Dermis blood vessel endothelial cell (primary cell): ENCODE measurements at regions not wholly inside any gene's neighbourhood (a gene's known extent, or its start where the extent isn't known, plus 50 kb on each side); places are given as distances from the start of the nearest gene placed in this dataset.
"Not testable (repeated sequence)": the region's sequence is repeated elsewhere in the genome, so short reads cannot be mapped to it uniquely, and the experiment has no call there.

Experiments used
- DNase-seq: peaks from one replicate; pipeline ENCODE4 v3.0.0; 2010

DNA sequence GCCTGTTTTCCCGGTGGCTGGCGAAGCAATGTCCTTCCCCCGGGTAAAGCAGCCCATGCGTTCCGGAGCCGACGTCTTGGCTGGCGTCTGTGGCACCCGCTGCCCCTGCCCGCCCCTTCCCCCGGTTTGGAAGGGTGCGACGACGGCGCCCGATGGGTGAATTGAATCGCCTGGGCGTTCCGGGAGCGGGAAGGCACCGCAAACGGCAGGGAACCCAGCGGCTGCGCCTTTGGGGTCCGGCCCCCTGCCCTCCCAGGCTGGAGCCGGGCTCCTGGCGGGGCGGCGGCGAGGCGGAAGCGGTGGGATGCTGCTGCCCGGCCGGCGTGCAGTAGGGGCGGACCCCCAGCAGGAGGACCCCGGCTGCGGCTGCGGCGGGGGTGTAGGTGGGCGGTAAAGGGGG lies 123.6 kb upstream of the RHOU start:
- not testable (repeated sequence) for DNase-seq

DNA sequence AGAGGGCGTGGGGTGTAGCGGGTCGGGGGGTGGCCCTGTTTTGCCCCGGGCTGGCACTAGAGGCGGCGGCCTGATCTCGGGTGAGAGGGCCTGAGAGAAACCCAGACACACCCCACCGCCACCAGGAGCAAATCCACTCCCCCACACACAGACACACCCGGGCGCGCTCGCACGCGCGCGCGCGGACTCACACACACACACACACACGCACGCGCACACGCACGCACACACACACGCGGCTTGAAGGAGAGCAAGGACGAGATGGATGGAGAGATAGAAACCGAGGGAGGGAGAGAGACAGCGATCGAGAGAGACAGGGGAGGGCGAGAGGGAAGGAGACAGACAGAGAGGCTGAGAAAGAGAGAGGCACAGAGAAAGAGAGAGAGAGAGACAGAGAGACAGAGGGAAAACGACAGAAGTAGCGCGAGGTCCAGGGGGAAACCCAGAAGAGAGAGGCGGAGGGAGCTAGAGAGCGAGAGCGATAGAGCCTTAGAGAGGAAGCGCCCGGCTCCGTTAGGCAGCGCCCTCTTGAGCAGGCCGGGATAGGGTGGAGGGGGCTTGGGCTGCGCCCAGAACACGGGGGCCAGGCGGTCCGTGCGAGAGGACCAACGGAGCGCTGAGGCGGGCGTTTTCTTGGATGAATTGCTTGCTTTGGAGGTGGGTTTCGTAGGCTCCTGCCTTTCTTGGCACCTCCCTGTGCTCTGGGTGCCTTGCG lies 113.1 kb upstream of the RHOU start:
- not testable (repeated sequence) for DNase-seq

DNA sequence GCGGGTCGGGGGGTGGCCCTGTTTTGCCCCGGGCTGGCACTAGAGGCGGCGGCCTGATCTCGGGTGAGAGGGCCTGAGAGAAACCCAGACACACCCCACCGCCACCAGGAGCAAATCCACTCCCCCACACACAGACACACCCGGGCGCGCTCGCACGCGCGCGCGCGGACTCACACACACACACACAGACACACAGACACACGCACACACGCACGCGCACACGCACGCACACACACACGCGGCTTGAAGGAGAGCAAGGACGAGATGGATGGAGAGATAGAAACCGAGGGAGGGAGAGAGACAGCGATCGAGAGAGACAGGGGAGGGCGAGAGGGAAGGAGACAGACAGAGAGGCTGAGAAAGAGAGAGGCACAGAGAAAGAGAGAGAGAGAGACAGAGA lies 108.8 kb upstream of the RHOU start:
- not testable (repeated sequence) for DNase-seq

DNA sequence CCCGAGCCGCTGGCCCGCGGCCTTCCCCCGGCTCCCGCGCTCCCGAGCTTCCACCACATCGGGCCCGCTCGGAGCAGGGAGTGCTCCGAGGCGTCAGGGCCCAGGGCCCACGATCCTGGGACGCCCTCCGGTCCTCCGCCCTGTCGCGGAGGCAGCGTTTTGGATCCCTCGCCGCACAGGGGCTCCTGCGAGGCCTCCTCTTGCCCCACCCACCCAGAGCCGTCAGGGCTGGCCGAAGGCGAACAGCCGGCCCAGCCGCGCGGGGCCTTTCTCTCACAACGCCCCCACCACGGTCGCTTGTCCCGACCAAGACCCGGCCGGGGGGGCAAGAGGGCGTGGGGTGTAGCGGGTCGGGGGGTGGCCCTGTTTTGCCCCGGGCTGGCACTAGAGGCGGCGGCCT lies 102.4 kb upstream of the RHOU start:
- DNase-seq: not testable (repeated sequence)

DNA sequence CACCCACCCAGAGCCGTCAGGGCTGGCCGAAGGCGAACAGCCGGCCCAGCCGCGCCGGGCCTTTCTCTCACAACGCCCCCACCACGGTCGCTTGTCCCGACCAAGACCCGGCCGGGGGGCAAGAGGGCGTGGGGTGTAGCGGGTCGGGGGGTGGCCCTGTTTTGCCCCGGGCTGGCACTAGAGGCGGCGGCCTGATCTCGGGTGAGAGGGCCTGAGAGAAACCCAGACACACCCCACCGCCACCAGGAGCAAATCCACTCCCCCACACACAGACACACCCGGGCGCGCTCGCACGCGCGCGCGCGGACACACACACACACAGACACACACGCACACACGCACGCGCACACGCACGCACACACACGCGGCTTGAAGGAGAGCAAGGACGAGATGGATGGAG lies 100.0 kb upstream of the RHOU start:
- peak; percentile 27 for DNase-seq

DNA sequence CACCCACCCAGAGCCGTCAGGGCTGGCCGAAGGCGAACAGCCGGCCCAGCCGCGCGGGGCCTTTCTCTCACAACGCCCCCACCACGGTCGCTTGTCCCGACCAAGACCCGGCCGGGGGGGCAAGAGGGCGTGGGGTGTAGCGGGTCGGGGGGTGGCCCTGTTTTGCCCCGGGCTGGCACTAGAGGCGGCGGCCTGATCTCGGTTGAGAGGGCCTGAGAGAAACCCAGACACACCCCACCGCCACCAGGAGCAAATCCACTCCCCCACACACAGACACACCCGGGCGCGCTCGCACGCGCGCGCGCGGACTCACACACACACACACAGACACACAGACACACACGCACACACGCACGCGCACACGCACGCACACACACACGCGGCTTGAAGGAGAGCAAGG lies 97.8 kb upstream of the RHOU start:
- DNase-seq: not testable (repeated sequence)

DNA sequence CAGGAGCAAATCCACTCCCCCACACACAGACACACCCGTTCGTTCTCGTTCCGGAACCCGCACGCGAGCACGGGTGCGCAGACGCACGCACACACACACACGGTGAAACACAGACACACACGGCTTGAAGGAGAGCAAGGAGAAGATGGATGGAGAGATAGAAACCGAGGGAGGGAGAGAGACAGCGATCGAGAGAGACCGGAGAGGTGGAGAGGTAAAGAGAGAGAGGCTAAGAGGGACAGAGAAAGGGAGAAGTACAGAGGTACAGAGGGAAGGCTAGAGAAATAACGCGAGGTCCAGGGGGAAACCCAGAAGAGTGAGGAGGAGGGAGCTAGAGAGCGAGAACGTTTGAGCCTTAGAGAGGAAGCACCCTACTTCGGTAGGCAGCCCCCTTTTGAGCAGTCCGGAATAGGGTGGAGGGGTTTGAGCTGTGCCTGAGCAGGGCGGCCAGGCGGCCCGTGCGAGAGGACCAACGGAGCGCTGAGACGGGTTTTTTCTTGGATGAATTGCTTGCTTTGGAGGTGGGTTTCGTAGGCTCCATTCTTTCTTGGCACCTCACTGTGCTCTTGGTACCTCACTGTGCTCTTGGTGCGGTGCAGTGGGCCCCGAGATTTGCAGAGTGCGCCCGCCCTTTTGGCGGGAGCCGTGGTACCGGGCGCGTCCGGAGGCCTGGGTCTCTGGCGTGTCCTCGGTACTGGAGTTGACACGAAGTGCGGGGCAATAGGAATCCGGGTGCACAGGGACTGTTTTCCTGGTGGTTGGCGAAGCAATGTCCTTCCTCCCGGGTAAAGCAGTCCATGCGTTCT lies 88.4 kb upstream of the RHOU start:
- peak; percentile 38 for DNase-seq

DNA sequence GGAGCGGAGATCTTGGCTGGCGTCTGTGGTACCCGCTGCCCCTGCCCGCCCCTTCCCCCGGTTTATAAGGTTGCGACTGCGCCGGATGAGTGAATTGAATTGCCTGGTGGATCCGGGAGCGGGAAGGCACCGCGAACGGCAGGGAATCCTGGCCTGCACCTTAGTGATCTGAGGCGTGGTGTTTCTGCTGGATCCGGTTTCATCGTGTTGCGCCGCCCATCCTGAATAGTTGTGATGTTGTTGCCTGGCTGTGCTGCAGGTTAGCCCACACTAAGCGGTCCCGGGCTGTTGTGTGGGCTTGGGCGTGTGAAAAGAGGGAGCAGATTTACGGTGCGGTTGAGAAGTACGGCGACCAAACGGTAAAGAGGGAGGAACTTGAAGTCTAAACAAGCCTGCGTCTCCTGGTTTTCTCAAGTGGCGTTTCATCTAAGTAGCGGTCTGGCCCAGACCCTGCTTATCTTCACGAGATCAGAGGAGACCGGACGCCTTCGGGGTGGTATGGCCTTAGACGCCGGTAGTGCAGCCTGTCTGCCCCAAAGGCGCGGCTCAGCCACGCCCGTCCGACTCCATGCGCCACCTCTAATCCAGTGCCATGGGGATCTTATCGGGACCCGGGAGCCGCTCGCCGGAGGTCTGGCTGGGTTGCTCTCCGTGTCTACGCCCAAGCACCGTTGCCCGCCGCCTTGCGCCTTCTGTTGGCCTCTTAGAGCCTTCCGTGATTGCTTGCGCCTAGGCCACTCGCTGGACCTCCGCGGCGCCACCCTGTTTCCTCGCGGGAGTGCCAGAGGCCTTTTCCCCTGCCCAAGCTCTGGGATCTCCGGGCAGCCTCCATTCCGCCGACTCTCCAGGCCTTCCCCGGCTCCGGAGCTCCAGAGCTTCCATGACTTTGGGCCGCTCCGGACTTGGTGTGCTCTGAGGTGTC lies 87.5 kb upstream of the RHOU start:
- DNase-seq: peak; percentile 36

DNA sequence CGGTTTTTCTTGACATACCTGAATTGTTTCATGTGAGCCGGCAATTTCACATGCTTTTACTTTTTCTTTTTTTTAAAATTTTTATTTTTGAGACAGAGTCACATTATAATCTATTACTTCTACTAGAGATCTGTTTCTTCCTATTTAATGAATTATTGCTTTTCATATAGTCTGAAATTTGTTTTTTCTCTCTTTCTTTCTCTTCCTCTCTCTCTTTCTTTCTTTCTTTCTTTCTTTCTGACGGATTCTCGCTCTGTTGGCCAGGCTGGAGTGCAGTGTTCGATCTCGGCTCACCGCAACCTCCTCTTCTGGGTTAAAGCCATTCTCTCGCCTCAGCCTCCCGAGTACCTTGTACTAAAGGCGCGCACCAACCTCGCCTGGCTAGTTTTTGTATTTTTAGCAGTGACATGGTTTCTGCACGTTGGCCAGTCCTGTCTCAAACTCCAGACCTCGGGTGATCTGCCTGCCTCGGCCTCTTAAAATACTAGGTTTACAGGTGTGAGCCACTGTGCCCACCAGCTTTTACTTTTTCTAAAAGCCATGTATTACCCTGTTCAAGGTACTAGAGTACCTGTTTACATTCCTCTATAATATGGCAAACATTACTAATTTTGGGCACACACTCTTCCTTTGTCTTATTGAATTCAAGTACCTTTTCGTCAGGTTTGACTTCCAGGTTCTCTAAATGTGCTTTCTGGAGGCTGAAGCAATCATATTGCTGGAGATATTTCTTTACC lies 86.5 kb upstream of the RHOU start:
- no peak for DNase-seq

DNA sequence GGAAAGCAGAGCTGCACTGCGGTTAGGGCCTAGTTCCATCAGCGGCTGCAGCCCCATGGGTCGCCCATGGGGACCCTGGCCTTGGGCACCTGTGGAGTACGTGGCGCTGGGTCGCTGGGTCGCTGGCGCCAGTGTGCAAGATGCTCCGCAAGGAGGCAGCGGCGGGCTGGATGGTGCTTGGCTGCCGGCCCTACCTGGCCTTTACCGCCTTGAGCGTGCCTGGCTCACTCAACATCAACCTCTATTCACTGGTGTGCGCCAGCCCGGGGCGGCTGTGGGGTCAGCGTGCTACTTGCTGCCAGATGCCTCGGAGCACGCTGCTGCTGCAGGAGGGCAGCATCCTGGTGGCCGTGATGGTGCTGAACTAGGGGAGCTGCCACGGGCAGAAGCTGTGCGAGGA lies 85.1 kb upstream of the RHOU start:
- no peak for DNase-seq

DNA sequence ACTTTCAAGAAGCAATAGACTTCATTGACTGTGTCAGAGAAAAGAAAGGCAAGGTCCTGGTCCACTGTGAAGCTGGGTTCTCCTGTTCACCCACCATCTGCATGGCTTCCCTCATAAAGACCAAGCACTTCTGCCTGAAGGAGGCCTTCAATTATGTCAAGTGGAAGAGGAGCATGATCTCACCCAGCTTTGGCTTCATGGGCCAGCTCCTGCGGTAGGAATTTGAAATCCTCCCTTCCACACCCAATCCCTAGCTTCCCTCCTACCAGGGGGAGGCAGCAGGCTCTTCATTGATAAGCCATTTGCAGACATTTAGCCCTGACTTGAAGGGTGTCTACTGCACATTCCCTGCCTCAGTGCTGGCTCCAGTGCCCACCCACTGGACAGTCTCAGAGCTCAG lies 84.3 kb upstream of the RHOU start:
- DNase-seq: no peak

DNA sequence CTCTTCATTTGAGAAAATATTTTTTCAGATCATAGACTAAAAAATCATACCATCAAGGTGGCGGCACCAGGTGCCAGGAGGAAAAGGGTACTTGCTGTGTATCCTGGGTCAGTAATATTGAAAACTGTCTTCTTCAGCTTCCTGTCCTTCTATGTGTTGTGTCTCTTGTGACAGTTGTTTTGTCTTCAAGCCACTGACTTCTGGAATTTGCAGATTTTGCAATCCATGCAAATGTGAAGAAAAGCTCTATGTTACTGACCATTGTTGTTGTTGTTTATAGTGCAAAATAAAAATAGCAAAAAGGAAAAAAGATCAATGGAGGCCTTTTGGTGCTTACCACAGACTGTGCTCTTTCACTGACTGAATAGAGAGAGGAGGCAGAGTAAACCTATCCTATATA lies 83.2 kb upstream of the RHOU start:
- DNase-seq: no peak

DNA sequence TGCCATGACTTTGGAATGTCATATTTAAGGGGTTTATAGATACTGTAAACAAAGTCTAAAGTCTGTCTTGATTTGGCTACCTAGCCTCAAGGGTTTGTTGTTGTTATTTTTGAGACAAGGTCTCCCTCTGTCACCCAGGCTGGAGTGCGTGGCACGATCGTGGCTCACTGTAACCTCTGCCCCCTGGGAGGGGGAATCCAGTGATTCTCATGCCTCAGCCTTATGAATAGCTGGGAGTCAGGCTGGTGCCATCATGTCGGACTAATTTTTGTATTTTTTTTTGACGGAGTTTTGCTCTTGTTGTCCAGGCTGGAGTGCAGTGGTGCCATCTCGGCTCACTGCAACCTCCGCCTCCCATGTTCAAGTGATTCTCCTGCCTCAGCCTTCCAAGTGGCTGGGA lies 82.2 kb upstream of the RHOU start:
- DNase-seq: not testable (repeated sequence)

DNA sequence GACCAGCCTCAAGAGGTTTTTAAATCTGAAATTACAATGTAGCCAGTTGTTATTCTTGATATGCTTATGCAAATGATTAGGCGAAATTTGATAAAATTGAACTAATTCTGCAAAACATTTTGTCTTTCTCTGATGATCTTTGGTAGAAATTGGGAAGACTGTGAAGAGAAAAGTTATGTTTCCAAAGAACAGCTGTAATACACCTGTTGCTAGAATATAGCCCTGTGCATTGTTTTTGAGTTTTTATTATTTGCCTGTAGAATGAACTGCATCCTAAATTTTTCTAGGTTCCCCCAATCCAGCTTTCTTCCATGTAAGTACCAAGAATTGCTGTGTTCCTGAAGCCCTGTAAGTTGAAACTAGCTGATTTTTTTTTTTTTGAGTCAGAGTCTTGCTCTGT lies 81.5 kb upstream of the RHOU start:
- DNase-seq: no peak

DNA sequence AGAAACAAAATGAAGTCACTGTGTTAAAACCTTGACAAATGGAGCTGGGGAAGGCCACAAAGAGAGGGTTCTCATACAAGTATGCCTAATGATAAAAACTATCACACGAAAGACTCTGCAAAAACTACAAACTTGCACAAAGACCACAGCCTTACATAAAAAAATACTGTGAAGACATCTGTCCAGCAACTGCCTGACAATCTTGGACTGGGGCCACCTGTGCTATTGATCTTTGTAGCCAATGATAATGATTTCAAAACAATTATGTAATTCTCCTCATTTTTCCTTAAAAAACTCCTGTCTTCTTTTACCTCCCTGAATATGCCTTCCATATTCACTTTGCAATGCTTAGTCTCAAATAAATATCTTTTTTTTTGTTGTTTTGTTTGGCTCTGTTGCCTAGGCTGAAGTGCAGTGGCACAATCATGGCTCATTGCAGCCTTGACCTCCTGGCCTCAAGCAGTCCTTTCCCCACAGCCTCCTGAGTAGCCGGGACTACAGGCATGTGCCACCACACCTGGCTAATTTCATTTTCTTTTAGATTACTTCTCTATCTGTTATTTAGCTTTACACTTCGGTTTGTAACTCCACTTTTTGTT lies 79.4 kb upstream of the RHOU start:
- DNase-seq: no peak

DNA sequence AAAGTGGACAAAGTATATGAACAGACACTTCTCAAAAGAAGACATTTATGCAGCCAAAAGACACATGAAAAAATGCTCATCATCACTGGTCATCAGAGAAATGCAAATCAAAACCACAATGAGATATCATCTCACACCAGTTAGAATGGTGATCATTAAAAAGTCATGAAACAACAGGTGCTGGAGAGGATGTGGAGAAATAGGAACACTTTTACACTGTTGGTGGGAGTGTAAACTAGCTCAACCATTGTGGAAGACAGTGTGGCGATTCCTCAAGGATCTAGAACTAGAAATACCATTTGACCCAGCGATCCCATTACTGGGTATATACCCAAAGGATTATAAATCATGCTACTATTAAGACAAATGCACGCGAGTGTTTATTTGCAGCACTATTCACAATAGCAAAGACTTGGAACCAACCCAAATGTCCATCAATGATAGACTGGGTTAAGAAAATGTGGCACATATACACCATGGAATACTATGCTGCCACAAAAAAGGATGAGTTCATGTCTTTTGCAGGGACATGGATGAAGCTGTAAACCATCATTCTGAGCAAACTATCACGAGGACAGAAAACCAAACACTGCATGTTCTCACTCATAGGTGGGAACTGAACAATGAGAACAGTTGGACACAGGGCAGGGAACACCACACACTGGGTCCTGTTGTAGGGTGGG lies 73.1 kb upstream of the RHOU start:
- DNase-seq: not testable (repeated sequence)

DNA sequence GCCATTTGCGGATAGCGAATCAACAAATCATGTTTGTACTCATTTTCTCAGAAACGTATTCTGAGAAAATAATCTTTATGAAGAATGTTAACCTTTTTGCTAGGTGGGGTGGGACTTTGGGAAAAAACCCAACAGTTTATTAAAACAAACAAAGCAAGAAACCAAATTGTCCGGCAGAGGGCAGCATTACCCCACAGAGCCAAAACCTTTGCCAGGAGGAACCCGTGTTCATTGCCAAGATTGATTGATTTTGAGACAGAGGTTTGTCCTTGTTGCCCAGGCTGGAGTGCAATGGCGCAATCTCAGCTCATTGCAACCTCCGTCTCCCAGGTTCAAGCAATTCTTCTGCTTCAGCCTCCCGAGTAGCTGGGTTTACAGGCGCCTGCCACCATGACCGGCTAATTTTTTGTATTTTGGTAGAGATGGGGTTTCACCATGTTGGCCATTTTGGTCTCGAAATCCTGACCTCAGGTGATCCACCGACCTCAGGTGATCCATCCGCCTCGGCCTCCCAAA lies 70.8 kb upstream of the RHOU start:
- peak; percentile 81 for DNase-seq

DNA sequence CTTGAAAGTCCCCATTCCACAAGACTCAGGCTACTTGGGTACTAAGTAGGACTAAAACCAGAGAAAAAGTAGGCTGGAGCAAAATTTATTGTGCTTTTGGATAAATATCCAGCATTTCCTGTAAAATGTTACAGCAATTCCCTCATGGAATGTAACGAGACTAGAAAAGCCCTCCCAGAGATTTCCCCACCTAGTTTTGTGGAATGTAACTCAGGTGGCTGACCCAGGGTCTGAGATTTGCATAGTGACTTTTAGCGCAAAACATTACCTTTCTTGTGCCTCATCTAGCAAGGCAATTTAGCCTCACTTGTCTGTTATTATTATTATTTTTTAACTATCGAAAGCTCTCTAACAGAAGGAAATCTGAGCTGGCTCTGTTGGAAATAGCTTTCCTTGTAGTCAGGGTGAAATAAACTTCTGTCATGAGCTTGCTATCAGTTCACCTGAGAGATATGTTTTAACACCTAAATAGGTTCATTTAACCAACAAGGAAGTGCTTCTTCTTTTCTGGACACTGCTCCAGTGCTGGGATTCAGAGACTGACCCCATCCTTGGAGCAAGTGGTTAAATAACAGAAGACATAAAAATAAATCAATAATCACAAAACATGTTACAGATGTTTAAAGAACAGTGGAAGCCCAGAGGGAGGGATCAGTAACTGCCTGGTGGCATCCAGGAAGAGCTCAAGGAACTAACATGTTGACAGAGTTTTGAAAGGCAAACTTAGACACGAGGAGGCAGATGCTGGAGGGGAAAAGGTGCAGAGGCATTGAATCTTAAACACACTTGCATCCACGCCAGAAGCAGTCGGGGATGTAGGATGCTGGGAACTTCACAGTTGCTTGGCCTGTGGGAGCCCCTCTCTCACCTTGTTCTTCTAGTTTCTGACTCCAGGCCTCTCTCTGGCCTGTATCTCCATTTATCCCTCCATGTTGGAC lies 68.3 kb upstream of the RHOU start:
- no peak for DNase-seq

DNA sequence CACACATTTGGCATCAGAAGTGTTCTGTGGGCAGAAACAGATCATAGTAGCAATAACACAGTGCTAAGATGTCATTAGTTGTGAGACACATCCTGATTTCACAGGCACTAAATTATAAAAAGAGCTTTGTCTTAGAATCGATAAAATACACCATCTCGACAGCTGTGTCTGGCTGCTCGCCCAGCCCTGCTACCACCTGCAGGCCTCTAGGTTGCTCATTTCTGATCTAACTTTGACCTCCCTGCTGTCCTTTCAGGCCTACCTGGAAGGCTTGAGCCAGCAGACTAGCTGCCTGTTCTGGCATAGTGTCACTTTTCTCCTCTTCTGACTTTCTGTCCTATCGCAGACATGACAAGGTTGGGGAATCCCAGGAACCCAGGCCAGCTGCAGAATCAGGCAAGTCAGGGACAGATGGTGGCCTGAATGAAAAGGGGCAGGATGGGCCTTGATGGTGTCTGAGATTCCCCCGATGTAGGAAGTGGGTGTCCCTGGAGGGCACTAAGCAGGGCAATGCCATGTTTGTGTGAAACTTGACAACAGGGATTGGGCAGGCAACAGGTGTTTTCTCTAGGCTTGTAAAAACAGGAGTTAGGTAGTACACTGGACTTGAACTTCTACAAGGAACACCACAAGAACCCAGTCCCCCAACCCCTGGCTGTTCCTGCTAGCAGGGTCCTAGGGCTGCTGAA lies 66.6 kb upstream of the RHOU start:
- DNase-seq: no peak

DNA sequence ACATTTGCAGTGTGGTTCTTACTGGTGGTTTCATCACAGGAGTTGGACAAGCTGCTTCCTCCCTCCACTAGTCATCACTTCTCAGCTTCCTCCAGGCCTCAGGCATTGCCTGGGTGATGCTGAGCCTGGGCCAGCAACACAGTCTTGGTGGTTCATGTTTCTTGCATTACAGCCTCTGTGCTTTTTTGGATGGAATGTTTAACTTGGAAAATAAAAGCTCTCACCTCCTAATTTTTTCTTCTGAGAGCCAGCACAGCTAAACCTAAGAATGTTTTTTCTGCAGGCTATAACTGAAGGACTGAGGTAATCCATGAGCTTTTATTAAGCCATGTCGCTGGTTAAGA lies 66.1 kb upstream of the RHOU start:
- no peak for DNase-seq
